ENCODE measurements at regions not wholly inside any gene's neighbourhood (a gene's known extent, or its start where the extent isn't known, plus 50 kb on each side); places are given as distances from the start of the nearest gene placed in this dataset.

DNA sequence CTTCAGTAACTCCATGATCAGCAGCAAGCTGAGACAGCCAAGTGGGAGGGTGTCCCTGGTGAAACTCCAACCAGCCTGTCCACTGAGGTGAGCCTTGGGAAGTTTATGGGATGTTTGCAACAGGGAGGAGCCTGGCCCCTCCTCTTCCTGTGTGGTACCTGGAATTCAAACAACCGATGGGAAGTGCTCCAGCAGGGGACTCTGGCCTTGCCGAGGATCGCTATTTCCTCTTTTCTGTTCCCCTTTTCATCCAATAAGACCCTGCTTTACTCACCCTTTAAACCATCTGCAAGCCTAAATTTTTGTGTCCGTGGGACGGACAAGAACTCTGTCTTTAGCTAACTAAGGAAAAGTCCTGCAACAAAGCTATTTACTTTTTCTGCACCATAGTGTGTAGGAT lies 491.1 kb upstream of the ZMIZ1 start:
- no peaks in the 10 kb centered on the region for H3K9me3 Mint-ChIP-seq
- H3K27me3 Mint-ChIP-seq, result peaks cover 4% of the 10 kb centered on the region
- H3K4me3 Mint-ChIP-seq, result no peak overlapping the region
- no peak for ATAC-seq (replicated peaks)
- no peak overlapping the region for H3K27ac Mint-ChIP-seq
- H3K36me3 Mint-ChIP-seq (ENCODE audit: low read depth), result no peaks in the 10 kb centered on the region
- H3K4me1 Mint-ChIP-seq, result peaks cover 7% of the 10 kb centered on the region

DNA sequence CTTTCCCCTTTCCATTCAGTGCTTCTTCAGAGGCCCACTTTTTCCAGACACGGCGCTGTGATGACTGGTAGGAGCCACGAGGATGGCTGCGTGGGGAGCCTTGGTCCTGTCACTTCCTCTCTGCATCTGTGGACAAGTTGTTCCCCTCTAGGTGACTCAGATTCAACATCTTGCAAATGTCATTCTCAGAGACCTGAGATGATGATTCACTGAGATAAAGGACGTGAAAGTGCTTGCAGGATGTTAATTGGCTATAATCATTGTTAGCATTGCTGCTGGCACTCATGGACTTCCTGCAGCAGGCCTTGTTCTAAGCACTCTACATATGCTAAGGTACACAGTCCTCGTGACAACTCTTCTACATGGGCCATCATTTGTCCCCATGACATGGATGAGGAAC lies 489.8 kb upstream of the ZMIZ1 start:
- Mint-ChIP-seq H3K4me3 (peak overlapping the region; percentile 12), H3K27ac (peak overlapping the region; percentile 77)

DNA sequence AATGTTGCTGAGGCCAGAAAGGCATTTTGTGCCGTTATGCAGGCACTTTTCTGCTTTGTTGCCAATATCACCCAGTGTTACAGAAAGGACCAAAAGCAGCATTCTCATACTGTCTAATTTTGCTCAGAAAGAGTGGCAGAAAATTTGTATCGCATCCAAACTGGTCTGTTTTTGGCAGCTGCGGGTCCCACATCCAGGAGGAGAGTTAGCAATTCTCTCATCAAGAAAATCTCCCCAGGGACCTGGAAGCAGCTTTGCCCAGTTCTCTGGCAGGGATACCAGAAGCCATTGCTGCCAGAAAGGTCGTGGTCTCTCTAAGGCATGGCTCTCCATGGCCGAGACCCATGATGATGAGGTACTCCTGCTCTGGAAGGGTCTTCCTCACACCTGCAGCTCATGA lies 489.2 kb upstream of the ZMIZ1 start:
- H3K4me1 Mint-ChIP-seq, result peaks cover 7% of the 10 kb centered on the region
- H3K36me3 Mint-ChIP-seq (ENCODE audit: low read depth), result no peaks in the 10 kb centered on the region
- no peak overlapping the region for H3K4me3 Mint-ChIP-seq
- H3K27me3 Mint-ChIP-seq, result no peaks in the 10 kb centered on the region
- no peaks in the 10 kb centered on the region for H3K9me3 Mint-ChIP-seq
- no peak for ATAC-seq (replicated peaks)
- H3K27ac Mint-ChIP-seq, result peak overlapping the region; percentile 77

More for the DNA sequence above, 489.8 kb upstream of the ZMIZ1 start:
- Mint-ChIP-seq H3K27me3 (no peaks in the 10 kb centered on the region), H3K36me3 (ENCODE audit: low read depth) (no peaks in the 10 kb centered on the region), H3K4me1 (peaks cover 7% of the 10 kb centered on the region), H3K9me3 (no peaks in the 10 kb centered on the region)
- peak; percentile 98 for ATAC-seq (replicated peaks)

- ATAC-seq (replicated peaks), result no peak
- H3K27me3 Mint-ChIP-seq, result no peaks in the 10 kb centered on the region
- no peak overlapping the region for H3K27ac Mint-ChIP-seq
- H3K4me3 Mint-ChIP-seq, result no peak overlapping the region
- H3K4me1 Mint-ChIP-seq, result peaks cover 7% of the 10 kb centered on the region
- no peaks in the 10 kb centered on the region for H3K36me3 Mint-ChIP-seq (ENCODE audit: low read depth)
- no peaks in the 10 kb centered on the region for H3K9me3 Mint-ChIP-seq
These were observed 488.8 kb upstream of the ZMIZ1 start for GRCh38 chr10:78579995-78580394.

DNA sequence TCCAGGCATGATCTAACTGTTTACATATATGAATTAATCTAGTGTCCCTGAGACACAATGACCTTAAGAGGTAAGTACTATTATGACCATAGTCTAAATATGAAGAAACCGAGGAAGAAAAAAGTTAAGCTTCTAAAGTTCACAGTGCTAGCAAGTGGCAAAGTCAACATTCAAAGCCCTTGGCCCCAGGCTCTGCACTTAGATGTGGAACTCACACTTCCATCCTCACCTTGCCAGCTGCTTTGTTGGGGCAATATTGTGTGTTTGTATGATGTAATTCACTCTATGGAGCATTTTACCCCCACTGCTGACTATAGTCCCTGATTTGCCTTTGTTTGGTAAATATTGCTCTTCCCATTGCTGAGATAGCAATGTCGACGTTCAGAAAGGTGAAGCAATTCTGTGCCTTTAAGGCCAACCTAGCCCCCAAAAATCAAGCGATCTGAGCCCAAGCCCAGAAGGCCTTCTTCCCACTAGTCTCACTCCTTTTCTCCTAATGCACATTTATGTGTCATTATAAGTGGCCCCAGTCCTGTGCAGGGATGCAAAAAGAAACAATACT lies 487.6 kb upstream of the ZMIZ1 start:
- Mint-ChIP-seq H3K36me3 (ENCODE audit: low read depth) (no peaks in the 10 kb centered on the region), H3K4me3 (no peak overlapping the region), H3K27ac (no peak overlapping the region), H3K4me1 (peaks cover 7% of the 10 kb centered on the region), H3K27me3 (no peaks in the 10 kb centered on the region), H3K9me3 (no peaks in the 10 kb centered on the region)
- no peak for ATAC-seq (replicated peaks)

GRCh38 chr10:78582540-78582939 lies 486.2 kb upstream of the ZMIZ1 start:
- Mint-ChIP-seq H3K27me3 (no peaks in the 10 kb centered on the region), H3K36me3 (ENCODE audit: low read depth) (no peaks in the 10 kb centered on the region), H3K9me3 (no peaks in the 10 kb centered on the region), H3K4me1 (peaks cover 7% of the 10 kb centered on the region), H3K27ac (no peak overlapping the region), H3K4me3 (no peak overlapping the region)
- no peak for ATAC-seq (replicated peaks)

GRCh38 chr10:78584266-78584665 lies 484.5 kb upstream of the ZMIZ1 start:
- H3K36me3 Mint-ChIP-seq (ENCODE audit: low read depth), result no peaks in the 10 kb centered on the region
- H3K9me3 Mint-ChIP-seq, result no peaks in the 10 kb centered on the region
- H3K27me3 Mint-ChIP-seq, result no peaks in the 10 kb centered on the region
- H3K27ac Mint-ChIP-seq, result no peak overlapping the region
- no peak for ATAC-seq (replicated peaks)
- H3K4me1 Mint-ChIP-seq, result peaks cover under 1% of the 10 kb centered on the region
- no peak overlapping the region for H3K4me3 Mint-ChIP-seq

DNA sequence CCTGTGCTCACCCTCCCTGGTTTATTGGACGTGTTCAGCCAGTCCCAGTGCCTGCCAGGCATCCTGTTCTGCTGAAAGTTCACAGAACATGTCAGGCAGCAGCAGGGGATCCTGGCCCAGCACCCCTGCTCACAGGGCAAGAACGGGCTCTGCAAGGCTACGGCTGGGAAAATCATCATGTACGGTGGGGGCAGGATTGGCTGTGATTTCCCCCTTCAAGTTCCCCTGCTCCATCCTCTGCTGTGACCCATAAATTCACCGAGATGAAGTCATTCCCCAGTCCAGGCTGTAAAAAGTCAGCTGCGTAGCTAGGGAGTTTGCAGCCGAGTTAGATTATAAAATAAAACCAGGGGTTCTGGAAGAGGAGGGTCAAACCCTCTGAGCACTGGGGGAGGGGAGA lies 484.1 kb upstream of the ZMIZ1 start:
- ATAC-seq (replicated peaks), result no peak
- Mint-ChIP-seq H3K9me3 (no peaks in the 10 kb centered on the region), H3K27ac (no peak overlapping the region), H3K36me3 (ENCODE audit: low read depth) (no peaks in the 10 kb centered on the region), H3K27me3 (no peaks in the 10 kb centered on the region), H3K4me1 (no peaks in the 10 kb centered on the region), H3K4me3 (no peak overlapping the region)

- Mint-ChIP-seq H3K9me3 (no peaks in the 10 kb centered on the region), H3K27me3 (no peaks in the 10 kb centered on the region), H3K4me1 (no peaks in the 10 kb centered on the region), H3K4me3 (no peak overlapping the region), H3K36me3 (ENCODE audit: low read depth) (no peaks in the 10 kb centered on the region), H3K27ac (no peak overlapping the region)
- no peak for ATAC-seq (replicated peaks)
These were observed 482.8 kb upstream of the ZMIZ1 start for GRCh38 chr10:78585952-78586351.

- Mint-ChIP-seq H3K36me3 (ENCODE audit: low read depth) (no peaks in the 10 kb centered on the region), H3K9me3 (no peaks in the 10 kb centered on the region), H3K4me1 (no peaks in the 10 kb centered on the region), H3K27me3 (no peaks in the 10 kb centered on the region), H3K4me3 (no peak overlapping the region), H3K27ac (no peak overlapping the region)
- ATAC-seq (replicated peaks), result no peak
These were observed 480.5 kb upstream of the ZMIZ1 start for GRCh38 chr10:78588194-78588811.

- H3K36me3 Mint-ChIP-seq (ENCODE audit: low read depth), result no peaks in the 10 kb centered on the region
- H3K9me3 Mint-ChIP-seq, result no peaks in the 10 kb centered on the region
- H3K27ac Mint-ChIP-seq, result no peak overlapping the region
- ATAC-seq (replicated peaks), result no peak
- no peaks in the 10 kb centered on the region for H3K27me3 Mint-ChIP-seq
- no peaks in the 10 kb centered on the region for H3K4me1 Mint-ChIP-seq
- no peak overlapping the region for H3K4me3 Mint-ChIP-seq
These were observed 479.1 kb upstream of the ZMIZ1 start for GRCh38 chr10:78589687-78590086.

DNA sequence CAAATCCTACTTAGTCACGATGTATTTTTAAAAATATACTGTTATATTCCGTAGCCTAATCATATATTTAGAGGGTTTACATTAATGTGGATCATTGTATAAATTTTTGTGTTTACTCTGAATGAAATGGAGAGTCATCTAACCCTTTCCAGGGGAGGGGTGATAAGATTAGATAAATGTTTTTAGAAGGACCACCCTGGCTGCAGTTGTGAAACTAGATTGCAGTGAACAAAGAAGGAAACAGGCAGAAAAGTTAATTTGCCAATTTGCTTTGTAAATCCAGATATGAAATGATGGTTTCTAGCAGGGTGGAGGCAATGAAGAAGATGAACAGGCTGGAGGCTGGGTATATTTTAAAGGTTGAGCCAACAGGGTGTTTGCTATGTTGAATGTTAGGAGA lies 477.7 kb upstream of the ZMIZ1 start:
- H3K4me3 Mint-ChIP-seq, result no peak overlapping the region
- no peaks in the 10 kb centered on the region for H3K36me3 Mint-ChIP-seq (ENCODE audit: low read depth)
- H3K27me3 Mint-ChIP-seq, result peaks cover 3% of the 10 kb centered on the region
- H3K27ac Mint-ChIP-seq, result no peak overlapping the region
- no peaks in the 10 kb centered on the region for H3K9me3 Mint-ChIP-seq
- ATAC-seq (replicated peaks), result no peak
- H3K4me1 Mint-ChIP-seq, result no peaks in the 10 kb centered on the region

- Mint-ChIP-seq H3K27me3 (peaks cover 7% of the 10 kb centered on the region), H3K27ac (no peak overlapping the region), H3K4me3 (no peak overlapping the region), H3K4me1 (no peaks in the 10 kb centered on the region), H3K9me3 (no peaks in the 10 kb centered on the region), H3K36me3 (ENCODE audit: low read depth) (no peaks in the 10 kb centered on the region)
- no peak for ATAC-seq (replicated peaks)
These were observed 474.1 kb upstream of the ZMIZ1 start for GRCh38 chr10:78594559-78595268.

DNA sequence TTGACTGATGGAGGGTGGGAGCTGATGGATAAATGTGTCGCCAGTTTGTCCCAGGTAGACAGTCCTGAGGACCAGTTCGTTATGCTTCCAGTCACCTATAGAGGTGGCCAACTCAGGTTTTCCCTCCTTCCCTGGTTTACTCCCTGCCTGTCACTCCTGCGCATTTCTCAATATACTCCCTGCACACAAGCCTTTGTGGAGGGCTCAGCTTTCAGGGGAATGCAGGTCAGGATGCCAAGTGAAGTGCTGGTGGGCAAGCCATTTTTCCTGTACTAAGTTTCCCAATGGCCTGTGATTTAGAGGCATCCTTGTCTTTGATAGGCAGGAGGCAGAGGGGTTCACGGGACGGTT lies 473.5 kb upstream of the ZMIZ1 start:
- no peaks in the 10 kb centered on the region for H3K9me3 Mint-ChIP-seq
- ATAC-seq (replicated peaks), result no peak
- no peak overlapping the region for H3K4me3 Mint-ChIP-seq
- H3K4me1 Mint-ChIP-seq, result no peaks in the 10 kb centered on the region
- peaks cover 10% of the 10 kb centered on the region for H3K27me3 Mint-ChIP-seq
- H3K36me3 Mint-ChIP-seq (ENCODE audit: low read depth), result no peaks in the 10 kb centered on the region
- H3K27ac Mint-ChIP-seq, result no peak overlapping the region

GRCh38 chr10:78596556-78596955 lies 472.2 kb upstream of the ZMIZ1 start:
- Mint-ChIP-seq H3K9me3 (no peaks in the 10 kb centered on the region), H3K4me1 (no peaks in the 10 kb centered on the region), H3K36me3 (ENCODE audit: low read depth) (no peaks in the 10 kb centered on the region), H3K27ac (no peak overlapping the region), H3K27me3 (peaks cover 10% of the 10 kb centered on the region), H3K4me3 (no peak overlapping the region)
- no peak for ATAC-seq (replicated peaks)

All from activated T-helper 17 cell treated with anti-CD3 and anti-CD28 coated beads, Interleukin-2, amount 50 U/mL, for 72 hours (primary cell).